Ovary (tissue), 7 donors: ENCODE measurements at regions not wholly inside any gene's neighbourhood (a gene's known extent, or its start where the extent isn't known, plus 50 kb on each side); places are given as distances from the start of the nearest gene placed in this dataset.

Source experiments
- DNase-seq, 5 donors: peaks; one replicate each; pipeline ENCODE4 v3.0.0-alpha.2; 2019 to 2020
- H3K27ac ChIP-seq, 2 donors: fragments of 200-600 bp; one replicate each; pipeline versions ENCODE4 v1.5.1 to v1.8.0; 2019 to 2022
- H3K27me3 ChIP-seq: fragments of 200-600 bp; one replicate; pipeline ENCODE4 v1.8.0; 2022
- H3K36me3 ChIP-seq: fragments of 200-600 bp; sonication (generic); one replicate; pipeline ENCODE4 v1.5.1; 2019
- H3K4me1 ChIP-seq: one replicate; pipeline ENCODE4 v1.8.1; 2013; ENCODE audit warnings: mild to moderate bottlenecking, moderate library complexity; ENCODE audit not compliant: insufficient read depth
- H3K4me3 ChIP-seq: fragments of 200-600 bp; sonication (generic); one replicate; pipeline ENCODE4 v1.5.1; 2017
- H3K9me3 ChIP-seq, 2 donors: fragments of 200-600 bp in 1 of 2; sonication (generic) in 1 of 2; one replicate each; pipeline versions ENCODE4 v1.5.1 to v1.8.1; 2013 to 2019; ENCODE audit warnings: mild to moderate bottlenecking in 1 of 2, moderate library complexity in 1 of 2
- EP300 ChIP-seq: sonication (generic); formaldehyde crosslinking; IDR thresholded peaks from one replicate; pipeline ENCODE4 v1.6.1; 2017; ENCODE audit warnings: antibody characterized with exemption
- POLR2A ChIP-seq: fragments of 450-650 bp; IDR thresholded peaks from one replicate; pipeline ENCODE4 v1.6.1; 2017; ENCODE audit warnings: antibody characterized with exemption, mild to moderate bottlenecking, moderate library complexity
- WGBS, 3 donors: extraction: QIAGEN DNeasy Blood & Tissue Kit in 1 of 3; methylation state at CpG; one replicate each; pipeline versions ENCODE4 v1.1.5 to v1.1.7; 2013 to 2017; 5-methylcytosine and 5-hydroxymethylcytosine counted together
- intact Hi-C, 4 donors: fragments of 100-400 bp; cut with DNase I; formaldehyde crosslinking; loops; one replicate each; pipeline versions ENCODE4 v1.11.0 to v1.15.1; 2022 to 2023
- TF ChIP-seq, protein P1 (sequence below), 3 donors: fragments of 450-650 bp in 2 of 3; fragments of 200-600 bp in 1 of 3; IDR thresholded peaks; one replicate each; pipeline versions ENCODE4 v1.5.1 to v1.8.0; 2016 to 2022; ENCODE audit warnings: antibody characterized with exemption in 3 of 3, mild to moderate bottlenecking in 1 of 3
- donor health status: DM: no; HTN: no; CAD: no; lungs with moderate emphysema.
- donor health status: DM: no; HTN: no; CAD: no.
- donor health status: Bipolar disorder and iron deficiency.
- donor health status: DM: no; HTN: no; CAD: no.
- donor health status: DM: yes; HTN: yes; CAD: no.

DNA sequence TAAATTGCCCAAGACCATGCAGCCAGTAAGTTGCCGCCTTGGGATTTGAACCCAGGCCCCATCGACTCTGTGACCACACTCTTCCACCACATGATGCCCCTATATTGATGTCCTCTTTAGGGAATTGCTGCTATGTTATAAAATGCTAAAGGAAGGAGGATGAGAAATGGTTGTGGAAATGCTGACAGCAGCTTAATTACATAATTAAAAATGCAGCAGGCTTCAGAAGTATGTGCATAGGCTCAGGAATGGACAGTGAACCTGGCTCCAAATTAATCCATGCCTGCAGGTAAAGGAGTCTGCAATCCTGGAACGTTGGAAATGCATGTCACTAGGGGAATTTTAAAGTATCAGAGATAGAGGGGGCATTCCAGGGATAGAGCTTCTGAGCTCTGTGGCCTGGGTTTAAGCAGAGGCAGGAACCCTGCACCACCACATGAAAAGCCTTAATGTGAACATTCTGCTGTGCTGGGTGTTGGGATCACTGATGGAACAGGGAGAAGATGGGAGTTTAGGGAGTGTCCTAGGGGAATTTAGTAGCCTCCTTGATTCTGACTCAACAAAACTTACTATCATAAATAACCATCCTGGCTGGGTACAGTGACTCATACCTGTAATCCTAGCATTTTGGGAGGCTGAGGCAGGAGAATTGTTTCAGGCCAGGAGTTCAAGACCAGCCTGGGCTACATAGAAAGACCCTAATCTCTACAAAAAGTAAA, 76.1 kb upstream of the CCDC85A start:
- intact Hi-C loops = no loop called here
- 62 to 70% (median 69%) methylated on average over 3 of the region's 3 CpGs for WGBS, 3 donors
- Histone ChIP-seq H3K4me1 (no peaks in the 10 kb centered on the region), H3K27ac (no peak overlapping the region), H3K36me3 (no peaks in the 10 kb centered on the region), H3K4me3 (no peak overlapping the region), H3K9me3 (no peaks in the 10 kb centered on the region), H3K27me3 (no peaks in the 10 kb centered on the region)
- DNase-seq = no peak
- TF ChIP-seq EP300 = no peak
- TF ChIP-seq, protein P1, sequence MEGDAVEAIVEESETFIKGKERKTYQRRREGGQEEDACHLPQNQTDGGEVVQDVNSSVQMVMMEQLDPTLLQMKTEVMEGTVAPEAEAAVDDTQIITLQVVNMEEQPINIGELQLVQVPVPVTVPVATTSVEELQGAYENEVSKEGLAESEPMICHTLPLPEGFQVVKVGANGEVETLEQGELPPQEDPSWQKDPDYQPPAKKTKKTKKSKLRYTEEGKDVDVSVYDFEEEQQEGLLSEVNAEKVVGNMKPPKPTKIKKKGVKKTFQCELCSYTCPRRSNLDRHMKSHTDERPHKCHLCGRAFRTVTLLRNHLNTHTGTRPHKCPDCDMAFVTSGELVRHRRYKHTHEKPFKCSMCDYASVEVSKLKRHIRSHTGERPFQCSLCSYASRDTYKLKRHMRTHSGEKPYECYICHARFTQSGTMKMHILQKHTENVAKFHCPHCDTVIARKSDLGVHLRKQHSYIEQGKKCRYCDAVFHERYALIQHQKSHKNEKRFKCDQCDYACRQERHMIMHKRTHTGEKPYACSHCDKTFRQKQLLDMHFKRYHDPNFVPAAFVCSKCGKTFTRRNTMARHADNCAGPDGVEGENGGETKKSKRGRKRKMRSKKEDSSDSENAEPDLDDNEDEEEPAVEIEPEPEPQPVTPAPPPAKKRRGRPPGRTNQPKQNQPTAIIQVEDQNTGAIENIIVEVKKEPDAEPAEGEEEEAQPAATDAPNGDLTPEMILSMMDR (IDR thresholded peaks at IDR 0.05) = no peak
- TF ChIP-seq POLR2A = no peak

GRCh38 chr2:56108806-56109205, 75.0 kb upstream of the CCDC85A start:
- Histone ChIP-seq H3K27me3 (no peaks in the 10 kb centered on the region), H3K4me3 (no peak overlapping the region), H3K27ac (no peak overlapping the region), H3K4me1 (no peaks in the 10 kb centered on the region), H3K9me3 (no peaks in the 10 kb centered on the region), H3K36me3 (no peaks in the 10 kb centered on the region)
- intact Hi-C loops = no loop called here
- DNase-seq = no peak
- TF ChIP-seq POLR2A (no peak), EP300 (no peak)
- TF ChIP-seq, protein P1 (IDR thresholded peaks at IDR 0.05) = no peak
- WGBS, 3 donors = 28 to 72% (median 40%) methylated on average over 2 of the region's 2 CpGs

GRCh38 chr2:56109994-56110393, 73.8 kb upstream of the CCDC85A start:
- no peaks in the 10 kb centered on the region for H3K9me3 ChIP-seq
- H3K36me3 ChIP-seq = no peaks in the 10 kb centered on the region
- no peak for DNase-seq
- no peaks in the 10 kb centered on the region for H3K27me3 ChIP-seq
- no peak overlapping the region for H3K4me3 ChIP-seq
- intact Hi-C loops = no loop called here
- no peaks in the 10 kb centered on the region for H3K4me1 ChIP-seq
- no peak overlapping the region for H3K27ac ChIP-seq
- TF ChIP-seq, protein P1 (IDR thresholded peaks at IDR 0.05) = no peak
- TF ChIP-seq POLR2A (no peak), EP300 (no peak)

DNA sequence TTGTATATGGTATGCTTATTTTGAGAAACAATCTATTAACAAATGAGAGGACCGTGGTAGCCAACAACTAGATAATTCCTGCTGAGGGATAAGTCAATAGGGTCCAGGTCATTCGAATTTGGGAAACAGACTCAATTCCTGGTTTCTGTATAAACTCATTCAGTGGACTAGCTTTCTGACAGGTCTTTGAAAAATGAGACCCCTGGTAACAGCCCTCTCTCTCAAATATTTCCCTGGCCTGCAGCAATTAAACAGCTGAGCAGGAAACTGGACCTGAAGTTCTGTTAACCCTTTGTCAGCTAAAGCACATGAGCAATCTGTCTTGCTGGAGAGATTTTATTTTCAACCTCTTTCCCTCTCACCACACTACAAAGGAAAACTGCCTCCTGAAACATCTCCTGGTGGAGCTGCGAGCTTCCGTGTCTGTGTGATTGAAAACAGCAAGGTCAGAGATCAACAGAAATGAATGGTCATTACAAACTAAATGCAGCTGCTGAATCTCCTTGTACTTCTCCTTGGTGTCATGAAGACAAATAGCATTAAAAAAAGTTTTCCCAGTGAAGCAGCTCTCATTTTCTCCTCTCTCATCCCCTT, 70.3 kb upstream of the CCDC85A start:
- intact Hi-C loops = no loop called here
- Histone ChIP-seq H3K27ac (no peak overlapping the region), H3K9me3 (no peaks in the 10 kb centered on the region), H3K36me3 (no peaks in the 10 kb centered on the region), H3K4me3 (no peak overlapping the region), H3K27me3 (no peaks in the 10 kb centered on the region), H3K4me1 (no peaks in the 10 kb centered on the region)
- WGBS, 3 donors = 9 to 10% (median 10%) methylated on average over 4 of the region's 4 CpGs
- TF ChIP-seq EP300 (no peak), POLR2A (no peak)
- TF ChIP-seq, protein P1 (IDR thresholded peaks at IDR 0.05) = no peak
- DNase-seq = no peak
